Right lobe of liver (tissue), 6 donors: ENCODE measurements at regions not wholly inside any gene's neighbourhood (a gene's known extent, or its start where the extent isn't known, plus 50 kb on each side); places are given as distances from the start of the nearest gene placed in this dataset.

ENCODE experiments used
- ATAC-seq, 4 donors: fragments of 200-7000 bp; cut with Tn5 transposase; one replicate each; pipeline ENCODE4 v1.9.1; 2020; ENCODE audit warnings: mild to moderate bottlenecking in 4 of 4, moderate library complexity in 4 of 4
- DNase-seq, 3 donors: peaks; one replicate each; pipeline ENCODE4 v3.0.0-alpha.2; 2020
- H3K27ac ChIP-seq, 3 donors: fragments of 200-600 bp; one replicate each; pipeline ENCODE4 v1.8.0; 2022
- H3K27me3 ChIP-seq, 2 donors: fragments of 200-600 bp; one replicate each; pipeline ENCODE4 v1.8.0; 2022
- H3K36me3 ChIP-seq, 4 donors: fragments of 200-600 bp; sonication (generic) in 1 of 4; one replicate each; pipeline versions ENCODE4 v1.5.1 to v1.8.0; 2017 to 2022; ENCODE audit warnings: control low read depth in 1 of 4
- H3K4me1 ChIP-seq, 4 donors: fragments of 200-600 bp; sonication (generic) in 1 of 4; one replicate each; pipeline versions ENCODE4 v1.5.1 to v1.8.0; 2017 to 2022; ENCODE audit warnings: control low read depth in 1 of 4
- H3K4me3 ChIP-seq, 3 donors: fragments of 200-600 bp; one replicate each; pipeline ENCODE4 v1.8.0; 2022
- H3K9me3 ChIP-seq, 4 donors: fragments of 200-600 bp; sonication (generic) in 1 of 4; one replicate each; pipeline versions ENCODE4 v1.5.1 to v1.8.0; 2017 to 2022; ENCODE audit warnings: control low read depth in 1 of 4
- POLR2A ChIP-seq: fragments of 450-650 bp; IDR thresholded peaks from one replicate; pipeline ENCODE4 v1.6.1; 2017; ENCODE audit warnings: antibody characterized with exemption, mild to moderate bottlenecking
- WGBS: methylation state at CpG from one replicate; pipeline ENCODE4 v1.1.6; 2018; ENCODE audit warnings: low coverage, low lambda C conversion rate; ENCODE audit not compliant: insufficient coverage; ENCODE audit errors: missing lambda C conversion rate; 5-methylcytosine and 5-hydroxymethylcytosine counted together
- intact Hi-C, 2 donors: fragments of 100-400 bp; cut with DNase I; formaldehyde crosslinking; loops; one replicate each; pipeline versions ENCODE4 v1.11.2 to v1.14.1; 2022
- TF ChIP-seq, protein P1 (sequence below), 4 donors: fragments of 200-600 bp in 3 of 4; fragments of 450-650 bp in 1 of 4; IDR thresholded peaks; one replicate each; pipeline versions ENCODE4 v1.5.1 to v1.8.0; 2016 to 2022; ENCODE audit warnings: antibody characterized with exemption in 4 of 4, mild to moderate bottlenecking in 2 of 4
- donor health status: DM: no; HTN: yes; CAD: no.
- donor health status: DM: no; HTN: no; CAD: no.
- donor health status: DM: no; HTN: no; CAD: no.
- donor health status: DM: no; HTN: yes; CAD: no.
- donor health status: DM: no; HTN: yes; CAD: no.

DNA sequence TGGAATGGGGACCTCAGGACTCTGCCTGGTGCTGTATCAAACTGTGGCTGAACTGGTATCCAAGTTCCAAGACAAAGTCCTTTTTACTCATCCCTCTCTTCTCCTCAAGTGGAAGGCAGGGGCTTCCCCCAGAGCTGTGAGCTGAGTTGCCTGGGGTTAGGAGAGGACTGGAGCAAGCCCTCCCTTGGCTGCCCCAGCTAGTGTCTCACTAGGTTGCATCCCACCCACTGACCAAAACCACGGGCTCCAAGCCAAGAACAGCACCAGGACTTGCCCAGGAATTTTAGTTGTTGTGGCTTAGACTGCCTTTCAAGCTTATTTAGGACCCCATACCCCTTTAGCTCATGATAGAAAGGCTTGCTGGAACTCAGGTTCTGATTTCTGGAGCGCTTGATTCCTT lies 158.7 kb upstream of the TNC start:
- no CpG with 5 or more reads among the region's 2 CpGs for WGBS
- Histone ChIP-seq H3K9me3 (no peaks in the 10 kb centered on the region), H3K36me3 (no peaks in the 10 kb centered on the region), H3K27ac (no peak overlapping the region), H3K4me3 (no peak overlapping the region), H3K27me3 (no peaks in the 10 kb centered on the region), H3K4me1 (no peaks in the 10 kb centered on the region)
- ATAC-seq (no peak), DNase-seq (no peak)
- no peak for TF ChIP-seq POLR2A
- TF ChIP-seq, protein P1, sequence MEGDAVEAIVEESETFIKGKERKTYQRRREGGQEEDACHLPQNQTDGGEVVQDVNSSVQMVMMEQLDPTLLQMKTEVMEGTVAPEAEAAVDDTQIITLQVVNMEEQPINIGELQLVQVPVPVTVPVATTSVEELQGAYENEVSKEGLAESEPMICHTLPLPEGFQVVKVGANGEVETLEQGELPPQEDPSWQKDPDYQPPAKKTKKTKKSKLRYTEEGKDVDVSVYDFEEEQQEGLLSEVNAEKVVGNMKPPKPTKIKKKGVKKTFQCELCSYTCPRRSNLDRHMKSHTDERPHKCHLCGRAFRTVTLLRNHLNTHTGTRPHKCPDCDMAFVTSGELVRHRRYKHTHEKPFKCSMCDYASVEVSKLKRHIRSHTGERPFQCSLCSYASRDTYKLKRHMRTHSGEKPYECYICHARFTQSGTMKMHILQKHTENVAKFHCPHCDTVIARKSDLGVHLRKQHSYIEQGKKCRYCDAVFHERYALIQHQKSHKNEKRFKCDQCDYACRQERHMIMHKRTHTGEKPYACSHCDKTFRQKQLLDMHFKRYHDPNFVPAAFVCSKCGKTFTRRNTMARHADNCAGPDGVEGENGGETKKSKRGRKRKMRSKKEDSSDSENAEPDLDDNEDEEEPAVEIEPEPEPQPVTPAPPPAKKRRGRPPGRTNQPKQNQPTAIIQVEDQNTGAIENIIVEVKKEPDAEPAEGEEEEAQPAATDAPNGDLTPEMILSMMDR (IDR thresholded peaks at IDR 0.05): no peak
- intact Hi-C loops: no loop called here

DNA sequence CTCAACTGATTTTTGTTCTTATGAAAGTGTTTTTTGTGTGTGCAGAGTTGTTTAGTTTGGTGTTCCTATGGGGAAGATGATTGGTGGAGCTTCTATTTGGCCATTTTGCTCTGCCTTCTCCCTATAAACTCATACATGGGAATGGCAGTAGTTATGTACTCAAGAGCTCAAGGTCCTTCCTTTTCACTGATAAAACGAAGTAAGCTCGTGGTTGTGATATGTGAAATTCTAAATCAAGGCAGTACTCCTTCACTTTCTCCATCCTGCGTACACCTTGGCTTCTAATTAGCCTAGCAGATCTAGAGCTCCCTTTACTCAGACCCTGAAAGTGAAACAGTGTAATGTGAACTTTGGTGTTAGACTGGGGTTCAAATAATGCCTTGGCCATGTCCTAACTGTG lies 159.3 kb upstream of the TNC start:
- TF ChIP-seq, protein P1 (IDR thresholded peaks at IDR 0.05): no peak
- TF ChIP-seq POLR2A: no peak
- H3K27me3 ChIP-seq: no peaks in the 10 kb centered on the region
- ATAC-seq: no peak
- H3K9me3 ChIP-seq: no peaks in the 10 kb centered on the region
- no peaks in the 10 kb centered on the region for H3K4me1 ChIP-seq
- H3K4me3 ChIP-seq: no peak overlapping the region
- no peak overlapping the region for H3K27ac ChIP-seq
- 57% methylated on average over 3 of the region's 3 CpGs for WGBS
- intact Hi-C loops: no loop called here
- DNase-seq: no peak
- H3K36me3 ChIP-seq: no peaks in the 10 kb centered on the region

DNA sequence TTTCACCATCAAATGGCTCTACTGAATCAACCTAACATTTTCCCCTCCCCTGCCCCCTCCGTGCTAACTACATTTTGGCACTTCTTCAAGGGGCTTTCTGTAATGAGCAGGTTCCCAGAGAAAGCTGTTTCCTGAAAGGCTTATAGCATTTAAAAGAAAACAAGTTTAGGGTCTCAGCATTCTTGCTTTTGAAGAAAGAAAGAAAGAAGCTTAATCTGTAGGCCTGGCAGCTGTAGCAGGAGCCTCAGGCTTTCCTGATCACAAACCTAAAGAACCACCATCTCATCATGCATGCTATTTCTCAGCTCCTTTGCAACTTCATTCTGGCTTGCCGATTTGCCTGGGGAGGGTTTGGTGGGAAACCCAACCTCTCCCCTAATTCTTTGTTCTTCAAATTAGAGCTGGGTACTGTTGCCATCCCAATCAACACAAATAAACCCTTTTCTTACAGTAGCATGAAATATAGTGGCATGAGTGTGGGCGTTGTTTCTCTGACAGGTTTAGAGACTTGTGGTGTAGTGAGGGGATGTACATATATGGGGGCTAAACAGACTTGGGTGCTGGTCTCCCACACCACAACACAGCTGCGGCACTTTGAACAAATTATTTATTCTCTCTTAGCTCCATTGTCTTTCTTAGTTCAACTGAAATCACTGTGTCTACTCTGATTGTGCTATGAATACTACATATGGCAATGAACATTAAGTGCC lies 160.5 kb upstream of the TNC start:
- no peak overlapping the region for H3K27ac ChIP-seq
- H3K4me1 ChIP-seq: no peaks in the 10 kb centered on the region
- no peaks in the 10 kb centered on the region for H3K36me3 ChIP-seq
- H3K27me3 ChIP-seq: no peaks in the 10 kb centered on the region
- TF ChIP-seq, protein P1 (IDR thresholded peaks at IDR 0.05): no peak
- no peak for TF ChIP-seq POLR2A
- H3K4me3 ChIP-seq: no peak overlapping the region
- DNase-seq (no peak), ATAC-seq (no peak)
- WGBS: 46% methylated on average over 4 of the region's 4 CpGs
- intact Hi-C loops: no loop called here
- H3K9me3 ChIP-seq: no peaks in the 10 kb centered on the region

DNA sequence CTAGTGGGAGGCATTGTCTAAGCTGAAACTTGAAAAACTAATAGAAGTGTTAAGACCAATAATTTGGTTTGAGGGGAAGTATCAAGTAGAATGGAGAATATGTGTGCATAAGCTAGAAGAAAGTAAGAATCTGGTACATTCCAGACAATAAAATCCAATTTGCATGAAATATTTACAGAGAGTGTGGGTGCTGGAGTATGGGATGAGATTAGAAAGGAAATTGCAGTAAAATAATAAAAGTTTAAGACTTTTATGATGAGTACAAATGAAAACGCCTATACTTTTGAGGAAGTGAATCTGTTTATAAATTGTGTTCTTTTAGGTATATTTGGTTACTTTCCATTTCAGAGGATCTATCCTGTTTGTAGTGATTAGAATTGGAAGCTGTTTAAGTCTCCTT lies 165.4 kb upstream of the TNC start:
- no peaks in the 10 kb centered on the region for H3K9me3 ChIP-seq
- H3K4me3 ChIP-seq: no peak overlapping the region
- 62% methylated on average over 1 of the region's 1 CpG for WGBS
- ATAC-seq (no peak), DNase-seq (no peak)
- H3K27me3 ChIP-seq: no peaks in the 10 kb centered on the region
- no peaks in the 10 kb centered on the region for H3K4me1 ChIP-seq
- TF ChIP-seq, protein P1 (IDR thresholded peaks at IDR 0.05): no peak
- TF ChIP-seq POLR2A: no peak
- no peak overlapping the region for H3K27ac ChIP-seq
- H3K36me3 ChIP-seq: no peaks in the 10 kb centered on the region
- intact Hi-C loops: no loop called here

DNA sequence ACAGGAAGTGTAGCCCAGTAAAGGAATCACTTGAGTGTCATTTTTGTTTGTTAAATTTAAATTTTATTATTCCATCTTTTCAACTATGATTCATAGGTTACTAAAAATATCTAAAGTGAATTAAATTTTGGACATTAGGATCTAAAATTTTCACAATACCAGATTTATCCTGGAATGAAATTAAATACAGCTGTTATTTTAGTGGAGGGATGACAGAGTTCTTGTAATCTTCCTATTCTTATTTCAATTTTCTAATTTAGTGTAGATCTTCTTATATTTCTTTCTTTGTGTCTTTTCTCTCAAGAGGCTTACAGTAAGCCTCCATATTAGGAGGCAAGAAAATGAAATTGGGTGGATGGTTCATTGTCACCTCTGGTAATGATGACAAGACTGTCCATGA lies 167.9 kb upstream of the TNC start:
- no peaks in the 10 kb centered on the region for H3K4me1 ChIP-seq
- intact Hi-C loops: no loop called here
- H3K27me3 ChIP-seq: no peaks in the 10 kb centered on the region
- no peaks in the 10 kb centered on the region for H3K36me3 ChIP-seq
- no peak for ATAC-seq
- H3K4me3 ChIP-seq: no peak overlapping the region
- H3K9me3 ChIP-seq: no peaks in the 10 kb centered on the region
- DNase-seq: no peak
- H3K27ac ChIP-seq: no peak overlapping the region
- TF ChIP-seq POLR2A: no peak
- TF ChIP-seq, protein P1 (IDR thresholded peaks at IDR 0.05): no peak
